T-cell (primary cell): ENCODE measurements at regions not wholly inside any gene's neighbourhood (a gene's known extent, or its start where the extent isn't known, plus 50 kb on each side); places are given as distances from the start of the nearest gene placed in this dataset.

Experiments
- ATAC-seq, 4 experiments: fragments of 200-7000 bp in 3 of 4; fragments of 150-1000 bp in 1 of 4; cut with Tn5 transposase; replicated peaks in 1 of 4; 1 replicate in 3 of 4; 2 replicates in 1 of 4; pipeline ENCODE4 v1.10.0; 2021; ENCODE audit warnings: moderate library complexity in 3 of 4, mild to moderate bottlenecking in 2 of 4, moderate number of reproducible peaks in 1 of 4
- CTCF ChIA-PET, 2 donors: fragments of 300-600 bp; sonication (Branson Sonifier 250); formaldehyde crosslinking; loops; one replicate each; lab custom pipeline; 2022; ENCODE audit warnings: antibody characterized with exemption in 2 of 2; lab: Charles Lee
- POLR2A ChIA-PET, 2 donors: fragments of 300-600 bp; sonication (Branson Sonifier 250); formaldehyde crosslinking; loops; one replicate each; lab custom pipeline; 2022; ENCODE audit warnings: antibody characterized with exemption in 2 of 2; lab: Charles Lee
- DNase-seq, 35 experiments: peaks; one replicate each; pipeline versions ENCODE4 v3.0.0 to v3.0.0-alpha.2; 2013 to 2023
- H3K27ac ChIP-seq: one replicate; pipeline ENCODE4 v1.5.1; 2013; ENCODE audit warnings: low read length
- H3K27me3 ChIP-seq, 2 experiments: replicated peaks in 1 of 2; 1 replicate in 1 of 2; 2 replicates in 1 of 2; pipeline versions ENCODE4 v1.6.1 to v1.7.0; 2013; ENCODE audit warnings: low read length in 1 of 2, mixed read lengths in 1 of 2; ENCODE audit not compliant: control insufficient read depth in 2 of 2, insufficient read depth in 2 of 2; ENCODE audit errors: extremely low read depth in 1 of 2
- H3K36me3 ChIP-seq, 2 donors: 1 replicate in 1 of 2; 2 replicates in 1 of 2; pipeline versions ENCODE4 v1.6.1 to v1.7.0; 2013; ENCODE audit warnings: low read length in 1 of 2; ENCODE audit not compliant: control insufficient read depth in 2 of 2, insufficient read depth in 1 of 2; ENCODE audit errors: extremely low read depth in 1 of 2
- H3K4me1 ChIP-seq, 2 experiments: 1 replicate in 1 of 2; 2 replicates in 1 of 2; pipeline versions ENCODE4 v1.6.1 to v1.7.0; 2013; ENCODE audit warnings: low read length in 2 of 2, mixed read lengths in 1 of 2; ENCODE audit not compliant: insufficient read depth in 2 of 2, control insufficient read depth in 1 of 2; ENCODE audit errors: extremely low read depth in 1 of 2
- H3K4me3 ChIP-seq, 2 donors: 1 replicate in 1 of 2; 2 replicates in 1 of 2; pipeline versions ENCODE4 v1.5.1 to v1.7.0; 2013; ENCODE audit warnings: mild to moderate bottlenecking in 2 of 2, low read length in 1 of 2, moderate library complexity in 1 of 2; ENCODE audit not compliant: control insufficient read depth in 1 of 2; ENCODE audit errors: extremely low read depth in 1 of 2
- H3K9me3 ChIP-seq: 2 replicates; pipeline ENCODE4 v1.7.0; 2013
- H3K27ac Mint-ChIP-seq, 2 donors: one replicate each; pipeline ENCODE4 v1.8.0; 2020 to 2021; ENCODE audit warnings: mild to moderate bottlenecking in 2 of 2, mixed read lengths in 2 of 2
- H3K27me3 Mint-ChIP-seq, 2 donors: one replicate each; pipeline ENCODE4 v1.8.0; 2021 to 2022; ENCODE audit warnings: mixed read lengths in 2 of 2
- H3K36me3 Mint-ChIP-seq: one replicate; pipeline ENCODE4 v1.8.0; 2021; ENCODE audit warnings: mixed read lengths
- H3K4me1 Mint-ChIP-seq, 3 donors: one replicate each; pipeline ENCODE4 v1.8.0; 2020 to 2022; ENCODE audit warnings: mixed read lengths in 3 of 3, mild to moderate bottlenecking in 1 of 3
- H3K4me3 Mint-ChIP-seq, 3 donors: one replicate each; pipeline ENCODE4 v1.8.0; 2020 to 2022; ENCODE audit warnings: mild to moderate bottlenecking in 3 of 3, mixed read lengths in 3 of 3, moderate library complexity in 3 of 3
- H3K9me3 Mint-ChIP-seq, 3 donors: one replicate each; pipeline ENCODE4 v1.8.0; 2020 to 2022; ENCODE audit warnings: mixed read lengths in 3 of 3
- WGBS: methylation state at CpG from one replicate; pipeline ENCODE4 v1.1.5; 2013; ENCODE audit warnings: missing lambda C conversion rate; ENCODE audit not compliant: insufficient coverage; 5-methylcytosine and 5-hydroxymethylcytosine counted together

DNA sequence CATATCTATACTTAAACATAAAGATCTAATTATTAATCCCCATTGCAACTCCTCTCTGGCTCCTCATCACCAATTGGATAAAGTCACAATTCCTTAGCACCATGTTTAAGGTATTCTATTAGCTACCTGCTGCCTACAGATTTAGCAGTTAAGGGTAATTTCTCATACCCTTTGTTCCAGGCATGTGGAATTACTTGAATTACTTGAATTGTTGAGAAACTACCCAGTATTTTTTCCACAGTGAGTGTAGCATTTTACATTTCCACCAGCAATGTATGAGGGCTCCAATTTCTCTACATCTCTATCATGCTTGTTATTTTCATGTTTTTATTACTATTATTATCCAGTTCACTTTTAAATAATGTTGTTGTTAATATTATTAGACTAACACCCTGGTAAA lies 86.4 kb downstream of the P2RY1 start:
- Histone ChIP-seq H3K4me1 (no peaks in the 10 kb centered on the region), H3K9me3 (no peaks in the 10 kb centered on the region), H3K27ac (no peak overlapping the region), H3K36me3 (no peaks in the 10 kb centered on the region), H3K4me3 (no peak overlapping the region), H3K27me3 (no peaks in the 10 kb centered on the region)
- ChIA-PET CTCF (no interaction called here), POLR2A (no interaction called here)
- H3K4me3 Mint-ChIP-seq, result no peak overlapping the region
- H3K27me3 Mint-ChIP-seq, result no peaks in the 10 kb centered on the region
- no peaks in the 10 kb centered on the region for H3K9me3 Mint-ChIP-seq
- H3K4me1 Mint-ChIP-seq, result no peaks in the 10 kb centered on the region
- no peak for DNase-seq
- no peak for ATAC-seq
- H3K36me3 Mint-ChIP-seq, result no peaks in the 10 kb centered on the region
- no peak overlapping the region for H3K27ac Mint-ChIP-seq

DNA sequence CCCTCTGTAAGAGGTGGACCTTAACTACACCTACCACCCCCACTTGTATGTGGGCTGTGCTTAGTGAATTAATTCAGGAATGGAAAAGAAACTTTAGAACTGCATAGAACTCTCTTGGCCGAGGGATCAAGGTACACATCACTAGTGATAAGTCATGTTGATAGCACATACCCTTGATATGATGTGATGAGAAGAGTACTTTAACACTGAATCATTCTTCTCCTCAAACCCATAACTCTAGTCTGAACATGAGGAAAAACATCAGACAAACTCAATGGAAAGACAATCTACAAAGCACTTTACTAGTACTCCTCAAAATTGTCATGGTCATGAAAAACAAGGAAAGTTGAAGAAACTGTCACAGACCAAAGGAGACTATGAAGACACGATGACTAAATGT lies 87.6 kb downstream of the P2RY1 start:
- Mint-ChIP-seq H3K36me3 (no peaks in the 10 kb centered on the region), H3K27ac (no peak overlapping the region), H3K9me3 (no peaks in the 10 kb centered on the region), H3K4me3 (no peak overlapping the region), H3K27me3 (peaks cover 0 to 5% of the 10 kb centered on the region in 2 donors), H3K4me1 (no peaks in the 10 kb centered on the region)
- Histone ChIP-seq H3K4me3 (no peak overlapping the region), H3K27ac (no peak overlapping the region), H3K36me3 (no peaks in the 10 kb centered on the region), H3K27me3 (no peaks in the 10 kb centered on the region), H3K9me3 (no peaks in the 10 kb centered on the region), H3K4me1 (no peaks in the 10 kb centered on the region)
- ATAC-seq (no peak), DNase-seq (no peak)
- ChIA-PET CTCF (interaction anchor here in 1 of 2 donors (1.2 kb wide), 1 partner anchor 9 kb away, joined by 3 read pairs; no protein-coding TSS in a partner anchor), POLR2A (no interaction called here)
- WGBS, result no CpG with 5 or more reads among the region's 2 CpGs

DNA sequence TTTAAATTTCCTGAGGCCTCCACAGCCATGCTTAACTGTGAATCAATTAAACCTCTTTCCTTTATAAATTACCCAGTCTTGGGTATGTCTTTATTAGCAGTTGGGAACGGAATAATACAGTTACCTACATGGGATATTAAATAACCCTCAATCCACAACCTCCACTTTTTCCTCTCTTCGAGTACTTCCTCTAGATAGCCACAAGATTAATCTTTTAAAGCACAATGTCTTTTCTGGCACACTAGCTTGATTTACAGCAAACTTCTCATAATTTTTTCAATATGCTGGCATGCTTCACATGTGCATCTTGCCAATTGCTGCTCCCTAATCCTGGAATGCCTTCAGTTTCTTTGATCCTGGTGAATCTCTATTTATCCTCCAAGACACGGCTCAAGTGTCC lies 92.2 kb downstream of the P2RY1 start:
- no peak overlapping the region for H3K4me3 ChIP-seq
- H3K36me3 ChIP-seq, result no peaks in the 10 kb centered on the region
- Mint-ChIP-seq H3K36me3 (no peaks in the 10 kb centered on the region), H3K27me3 (peaks cover 0 to 5% of the 10 kb centered on the region in 2 donors), H3K4me1 (no peaks in the 10 kb centered on the region), H3K4me3 (no peak overlapping the region), H3K9me3 (no peaks in the 10 kb centered on the region), H3K27ac (no peak overlapping the region)
- H3K27me3 ChIP-seq, result no peaks in the 10 kb centered on the region
- no peak overlapping the region for H3K27ac ChIP-seq
- CTCF ChIA-PET, result interaction anchor here in 1 of 2 donors (0.6 kb wide), 1 partner anchor 8 kb away, joined by 4 read pairs; no protein-coding TSS in a partner anchor
- no peaks in the 10 kb centered on the region for H3K9me3 ChIP-seq
- no peak for ATAC-seq
- WGBS, result 20% methylated on average over 1 of the region's 3 CpGs
- POLR2A ChIA-PET, result no interaction called here
- no peaks in the 10 kb centered on the region for H3K4me1 ChIP-seq
- no peak for DNase-seq

DNA sequence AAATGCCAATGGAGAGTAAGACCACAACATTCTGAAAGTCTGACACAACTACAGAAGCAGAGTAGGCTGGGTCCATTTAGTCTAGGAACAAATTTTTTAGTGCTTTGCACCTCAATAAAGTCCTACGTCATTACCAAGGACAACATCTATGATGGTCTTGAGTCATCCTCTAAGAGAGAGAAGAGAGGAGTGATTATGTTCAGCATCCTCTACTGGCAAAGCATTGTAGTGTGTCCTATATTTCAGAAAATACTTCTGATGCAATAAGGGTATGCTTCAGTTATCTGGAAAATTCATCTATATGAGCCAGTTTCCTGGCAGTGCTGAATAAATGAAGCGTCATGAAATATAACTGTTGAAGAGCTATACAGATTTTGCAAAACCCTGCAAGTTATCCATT lies 95.6 kb downstream of the P2RY1 start:
- Mint-ChIP-seq H3K9me3 (no peaks in the 10 kb centered on the region), H3K27ac (no peak overlapping the region), H3K4me3 (no peak overlapping the region), H3K4me1 (no peaks in the 10 kb centered on the region), H3K27me3 (peaks cover 0 to 8% of the 10 kb centered on the region in 2 donors), H3K36me3 (no peaks in the 10 kb centered on the region)
- ChIA-PET POLR2A (no interaction called here), CTCF (no interaction called here)
- Histone ChIP-seq H3K4me3 (no peak overlapping the region), H3K4me1 (no peaks in the 10 kb centered on the region), H3K36me3 (no peaks in the 10 kb centered on the region), H3K27me3 (no peaks in the 10 kb centered on the region), H3K27ac (no peak overlapping the region), H3K9me3 (no peaks in the 10 kb centered on the region)
- ATAC-seq, result no peak
- DNase-seq, result no peak
- no CpG with 5 or more reads among the region's 2 CpGs for WGBS

DNA sequence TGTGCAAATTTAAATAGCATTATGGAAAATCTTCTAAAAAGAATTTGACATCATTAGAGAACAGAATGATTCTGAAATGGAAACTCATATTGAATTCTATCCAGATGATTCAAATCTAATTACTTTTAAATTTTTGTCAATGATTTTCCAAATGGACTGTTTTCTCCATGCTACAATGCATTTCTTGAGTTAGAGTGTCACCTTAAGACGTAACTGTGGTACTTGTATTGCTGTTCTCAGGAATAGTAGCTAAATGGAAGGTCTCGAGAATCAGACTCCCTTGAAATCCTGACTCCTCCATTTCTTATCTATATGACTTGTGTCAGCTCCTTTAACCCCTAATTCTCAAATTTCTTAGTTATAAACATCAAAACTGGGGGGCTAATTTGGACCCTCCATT lies 102.3 kb downstream of the P2RY1 start:
- Histone ChIP-seq H3K27ac (no peak overlapping the region), H3K4me3 (no peak overlapping the region), H3K9me3 (no peaks in the 10 kb centered on the region), H3K36me3 (no peaks in the 10 kb centered on the region), H3K27me3 (no peaks in the 10 kb centered on the region), H3K4me1 (no peaks in the 10 kb centered on the region)
- H3K27ac Mint-ChIP-seq, result no peak overlapping the region
- CTCF ChIA-PET, result no interaction called here
- peaks cover 0 to 3% of the 10 kb centered on the region in 2 donors for H3K27me3 Mint-ChIP-seq
- H3K9me3 Mint-ChIP-seq, result no peaks in the 10 kb centered on the region
- no peaks in the 10 kb centered on the region for H3K4me1 Mint-ChIP-seq
- no CpG with 5 or more reads among the region's 2 CpGs for WGBS
- H3K4me3 Mint-ChIP-seq, result no peak overlapping the region
- ATAC-seq (no peak), DNase-seq (no peak)
- H3K36me3 Mint-ChIP-seq, result no peaks in the 10 kb centered on the region
- POLR2A ChIA-PET, result no interaction called here

DNA sequence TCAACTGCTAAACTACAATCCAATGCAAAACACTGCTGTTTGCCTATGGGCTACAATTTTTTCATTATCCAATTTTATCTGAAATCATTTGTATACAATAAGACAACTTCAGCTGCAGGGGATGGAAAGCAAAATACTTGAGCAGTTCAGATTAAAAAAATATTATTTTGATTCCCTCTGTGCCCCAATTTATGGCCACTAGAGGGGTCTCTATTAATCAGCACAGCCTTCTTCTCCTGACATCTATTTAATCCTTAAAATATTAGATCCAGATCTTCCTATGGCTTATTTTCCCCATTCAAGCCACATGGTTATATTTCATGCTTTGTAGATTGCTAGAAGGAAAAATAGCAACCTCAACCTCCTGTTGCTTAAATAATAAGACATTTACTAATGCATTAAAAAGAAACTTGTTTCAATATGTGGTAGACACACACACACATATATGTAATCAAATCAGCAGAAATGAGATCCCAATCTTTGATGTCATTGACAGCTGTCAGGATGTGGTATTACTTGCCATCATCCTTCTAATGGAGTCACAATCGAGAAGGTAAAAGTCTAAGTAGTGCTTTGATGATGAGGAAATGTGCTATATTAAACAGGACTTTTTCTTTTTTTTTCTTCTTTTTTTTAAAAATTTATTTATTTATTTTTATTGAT lies 104.2 kb downstream of the P2RY1 start:
- no peak overlapping the region for H3K27ac ChIP-seq
- H3K9me3 ChIP-seq, result no peaks in the 10 kb centered on the region
- ChIA-PET CTCF (no interaction called here), POLR2A (no interaction called here)
- no peaks in the 10 kb centered on the region for H3K4me1 ChIP-seq
- Mint-ChIP-seq H3K27me3 (no peaks in the 10 kb centered on the region), H3K4me3 (no peak overlapping the region), H3K4me1 (no peaks in the 10 kb centered on the region), H3K36me3 (no peaks in the 10 kb centered on the region), H3K27ac (no peak overlapping the region), H3K9me3 (no peaks in the 10 kb centered on the region)
- H3K4me3 ChIP-seq, result no peak overlapping the region
- no peaks in the 10 kb centered on the region for H3K27me3 ChIP-seq
- no peaks in the 10 kb centered on the region for H3K36me3 ChIP-seq
- no CpG with 5 or more reads among the region's 1 CpG for WGBS
- no peak for DNase-seq
- ATAC-seq, result no peak

DNA sequence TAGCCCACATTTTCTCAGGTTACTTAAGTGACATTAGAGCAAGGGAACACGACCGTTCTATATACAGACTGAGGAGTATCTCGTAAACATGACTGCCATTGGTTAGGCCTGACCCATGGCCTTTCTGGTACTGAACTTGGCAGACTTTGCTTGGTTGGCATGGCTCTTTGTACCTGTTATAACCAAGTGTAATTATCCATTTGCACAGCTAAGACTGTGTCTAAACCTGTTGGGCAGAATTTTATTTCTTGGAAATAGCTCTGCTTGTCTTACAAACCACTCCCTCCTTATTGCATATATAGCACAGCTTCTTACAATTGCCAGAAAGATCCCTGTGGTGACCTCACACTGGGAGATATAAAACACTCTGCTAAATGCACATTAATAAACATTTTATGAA lies 106.9 kb downstream of the P2RY1 start:
- WGBS, result 87% methylated on average over 3 of the region's 3 CpGs
- ATAC-seq, result no peak
- Mint-ChIP-seq H3K36me3 (no peaks in the 10 kb centered on the region), H3K4me3 (no peak overlapping the region), H3K27ac (no peak overlapping the region), H3K9me3 (no peaks in the 10 kb centered on the region), H3K27me3 (no peaks in the 10 kb centered on the region), H3K4me1 (no peaks in the 10 kb centered on the region)
- no peak for DNase-seq
- CTCF ChIA-PET, result interaction anchor here in 1 of 2 donors (0.9 kb wide), 1 partner anchor 10 kb away, joined by 3 read pairs; no protein-coding TSS in a partner anchor
- Histone ChIP-seq H3K9me3 (no peaks in the 10 kb centered on the region), H3K27ac (no peak overlapping the region), H3K4me1 (no peaks in the 10 kb centered on the region), H3K4me3 (no peak overlapping the region), H3K27me3 (no peaks in the 10 kb centered on the region), H3K36me3 (no peaks in the 10 kb centered on the region)
- POLR2A ChIA-PET, result interaction anchor here in 1 of 2 donors (0.6 kb wide), 1 partner anchor 72 kb away, joined by 3 read pairs; no protein-coding TSS in a partner anchor
